Sciatic nerve (tissue), 2 donors: ENCODE measurements at regions not wholly inside any gene's neighbourhood (a gene's known extent, or its start where the extent isn't known, plus 50 kb on each side); places are given as distances from the start of the nearest gene placed in this dataset.

Experiments used
- ATAC-seq: fragments of 200-7000 bp; cut with Tn5 transposase; one replicate; pipeline ENCODE4 v1.9.1; 2020; ENCODE audit warnings: mild to moderate bottlenecking, moderate library complexity
- DNase-seq: peaks from one replicate; pipeline ENCODE4 v3.0.0-alpha.2; 2020; ENCODE audit warnings: low spot score
- intact Hi-C: fragments of 100-400 bp; cut with DNase I; formaldehyde crosslinking; loops from one replicate; pipeline ENCODE4 v1.14.2; 2022
- donor health status: DM: no; HTN: no; CAD: no.
- donor health status: DM: no; HTN: no; CAD: no.

GRCh38 chr22:49721211-49721763 lies 106.4 kb downstream of the BRD1 start:
- intact Hi-C loops: no loop called here
- ATAC-seq: no peak
- no peak for DNase-seq

DNA sequence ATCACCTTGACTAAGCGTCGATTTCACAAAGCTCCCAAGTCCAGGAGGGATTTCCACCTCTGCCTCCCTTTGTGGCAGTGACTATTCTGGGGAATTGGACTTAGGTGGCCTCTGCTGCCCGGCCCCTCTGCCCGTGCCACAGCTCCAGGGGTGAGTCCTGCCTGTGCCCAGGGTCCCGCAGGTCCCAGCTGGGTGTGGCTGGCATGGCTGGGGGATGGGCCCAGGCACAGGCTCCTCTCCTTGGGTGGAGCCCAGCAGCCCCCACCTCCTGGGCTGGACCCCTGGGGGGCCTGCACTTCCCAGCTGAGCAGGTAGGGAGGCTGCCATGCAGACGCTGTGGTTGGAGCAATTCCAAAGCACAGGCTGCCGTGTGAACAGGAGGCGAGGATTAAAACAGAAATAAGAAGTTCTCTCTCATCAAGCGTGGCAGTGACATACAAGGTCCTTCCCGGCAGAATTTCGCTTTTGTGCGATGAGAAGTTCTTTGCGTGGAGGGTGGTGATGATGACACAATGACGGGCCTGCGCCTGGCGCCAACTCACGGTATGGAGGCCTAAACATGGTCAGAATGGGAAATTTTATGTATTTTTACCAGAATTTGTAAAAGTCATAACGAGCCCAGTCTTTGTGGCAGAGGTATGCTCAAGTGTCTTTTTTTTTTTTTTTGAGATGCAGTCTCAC lies 107.3 kb downstream of the BRD1 start:
- ATAC-seq (no peak), DNase-seq (no peak)
- intact Hi-C loops: no loop called here

DNA sequence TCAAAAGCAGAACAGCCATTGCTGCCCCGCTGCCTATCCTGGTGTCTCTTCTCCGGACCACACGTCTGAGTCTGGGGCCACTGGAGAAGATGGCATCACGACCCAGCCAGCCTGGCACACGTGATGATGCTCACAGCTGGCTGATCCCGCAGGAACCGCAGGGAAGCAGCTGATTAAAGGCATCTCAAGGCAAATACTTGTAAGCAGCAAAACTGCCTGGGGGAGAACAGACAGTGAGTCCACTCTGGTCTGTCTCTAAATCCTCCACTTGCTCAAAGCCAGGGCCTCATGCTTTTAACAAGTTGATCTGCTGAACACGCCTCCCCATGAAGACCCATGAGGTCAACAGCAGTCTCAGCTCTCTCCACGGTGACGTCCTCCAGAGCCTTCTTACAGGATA lies 108.6 kb downstream of the BRD1 start:
- no peak for DNase-seq
- ATAC-seq: no peak
- intact Hi-C loops: no loop called here

GRCh38 chr22:49718396-49718795 lies 109.3 kb downstream of the BRD1 start:
- DNase-seq (no peak), ATAC-seq (no peak)
- intact Hi-C loops: no loop called here

GRCh38 chr22:49717322-49717919 lies 110.3 kb downstream of the BRD1 start:
- intact Hi-C loops: no loop called here
- DNase-seq: no peak
- no peak for ATAC-seq

- ATAC-seq (no peak), DNase-seq (no peak)
- intact Hi-C loops: no loop called here
These were observed 111.2 kb downstream of the BRD1 start for GRCh38 chr22:49716441-49716840.

DNA sequence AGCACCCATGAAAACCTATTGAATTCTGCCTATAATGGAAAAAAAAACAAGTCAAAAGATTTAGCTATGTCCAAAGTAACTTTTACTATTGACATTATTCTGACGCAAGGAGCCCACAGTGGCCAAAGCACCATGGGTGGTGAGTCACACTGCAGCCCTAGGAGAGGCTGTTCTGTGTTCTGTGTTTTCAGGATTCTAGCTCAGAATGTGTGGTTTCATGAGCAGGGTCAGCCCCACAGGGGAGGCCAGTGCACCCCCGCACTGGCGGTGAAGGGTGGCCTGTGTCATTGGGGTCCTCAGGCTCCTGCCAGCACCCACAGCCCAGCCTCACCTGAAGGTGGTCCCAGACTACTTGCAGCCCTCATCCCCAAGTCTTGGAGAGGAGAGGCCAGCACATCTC lies 112.2 kb downstream of the BRD1 start:
- DNase-seq (no peak), ATAC-seq (no peak)
- intact Hi-C loops: no loop called here

DNA sequence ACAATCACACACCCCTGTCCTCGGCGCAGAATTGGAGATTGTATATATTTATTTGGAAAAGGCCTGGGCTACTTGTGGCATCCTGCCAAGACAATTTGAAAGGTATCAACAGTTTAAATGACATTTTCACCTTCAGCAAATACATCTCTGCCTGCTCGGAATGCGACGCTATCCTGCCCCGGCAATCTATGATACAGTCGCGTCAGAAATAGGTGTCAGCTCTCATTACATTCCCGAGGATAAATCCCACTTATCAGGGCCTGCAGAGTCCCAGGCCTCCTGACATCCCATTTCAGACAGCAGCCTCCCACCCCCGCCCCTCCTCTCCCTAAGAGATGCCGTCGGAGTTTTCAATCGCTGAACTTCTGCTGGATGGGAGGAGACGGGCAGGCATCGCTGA lies 114.7 kb downstream of the BRD1 start:
- intact Hi-C loops: no loop called here
- DNase-seq (peak; percentile 21), ATAC-seq (no peak)

- intact Hi-C loops: no loop called here
- DNase-seq (peak; percentile 30), ATAC-seq (no peak)
These were observed 115.4 kb downstream of the BRD1 start for GRCh38 chr22:49712195-49712791.

- ATAC-seq (no peak), DNase-seq (peak; percentile 32)
- intact Hi-C loops: no loop called here
These were observed 116.9 kb downstream of the BRD1 start for GRCh38 chr22:49710746-49711145.

DNA sequence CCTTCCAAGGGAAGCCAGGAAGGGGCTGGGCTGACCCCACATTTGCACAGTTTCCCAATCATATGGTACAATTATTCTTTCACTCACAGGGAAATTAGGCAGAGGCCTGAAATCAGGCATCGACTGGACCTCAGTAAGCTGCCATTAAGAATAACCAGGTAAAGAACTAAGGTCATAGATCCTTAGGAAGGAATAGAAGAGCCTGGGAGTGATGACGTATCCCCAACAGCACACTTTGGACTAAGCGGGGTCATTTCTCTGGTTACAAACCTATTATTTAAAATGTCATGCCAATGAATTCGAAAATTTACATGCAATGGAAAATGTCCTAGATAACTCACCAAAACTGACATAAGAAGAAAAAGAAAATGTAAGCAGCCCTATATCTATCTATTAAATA lies 118.2 kb downstream of the BRD1 start:
- ATAC-seq (no peak), DNase-seq (no peak)
- intact Hi-C loops: no loop called here

DNA sequence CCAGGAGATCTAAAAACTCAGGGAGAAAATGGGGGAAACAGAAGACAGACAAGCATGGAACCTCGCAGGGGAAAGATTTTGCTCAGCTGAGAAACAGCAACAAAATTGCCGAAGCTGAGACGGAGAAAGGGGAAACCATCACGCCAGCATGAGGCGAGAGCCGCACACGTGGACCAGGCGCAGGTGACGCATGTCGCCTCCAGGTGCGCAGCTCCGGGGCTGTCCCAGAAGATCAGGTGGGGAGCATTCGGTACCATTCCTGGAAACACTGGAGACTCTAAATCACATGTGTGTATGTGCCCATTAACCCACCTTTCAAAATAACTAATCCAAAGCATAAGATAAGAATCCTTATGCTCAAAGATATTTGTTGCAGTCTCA lies 121.7 kb downstream of the BRD1 start:
- intact Hi-C loops: no loop called here
- ATAC-seq (no peak), DNase-seq (peak; percentile 43)

- DNase-seq: peak; percentile 36
- ATAC-seq: no peak
- intact Hi-C loops: no loop called here
These were observed 122.3 kb downstream of the BRD1 start for GRCh38 chr22:49705216-49705971.

- ATAC-seq (no peak), DNase-seq (peak; percentile 43)
- intact Hi-C loops: no loop called here
These were observed 123.1 kb downstream of the BRD1 start for GRCh38 chr22:49704345-49705215.

- no peak for DNase-seq
- ATAC-seq: no peak
- intact Hi-C loops: no loop called here
These were observed 123.7 kb downstream of the BRD1 start for GRCh38 chr22:49703990-49704344.

GRCh38 chr22:49703505-49703904 lies 124.2 kb downstream of the BRD1 start:
- ATAC-seq: no peak
- intact Hi-C loops: no loop called here
- DNase-seq: peak; percentile 49

DNA sequence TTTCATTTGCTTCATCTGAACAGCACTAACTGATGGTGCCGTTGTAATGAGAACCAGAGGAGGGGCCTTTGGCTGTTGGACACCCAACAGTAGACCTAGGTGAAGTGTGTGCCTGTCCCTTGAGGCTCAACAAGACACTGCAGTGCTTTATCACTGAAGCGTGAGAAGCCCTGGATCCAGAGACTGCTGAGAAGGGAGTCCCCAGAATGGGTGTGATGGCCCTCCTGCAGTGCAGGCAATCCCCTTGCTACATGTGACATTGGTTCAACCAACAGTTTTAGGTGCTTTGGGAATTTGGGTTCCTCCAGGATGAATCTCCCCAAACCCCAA lies 125.6 kb downstream of the BRD1 start:
- ATAC-seq (no peak), DNase-seq (peak; percentile 7)
- intact Hi-C loops: no loop called here

GRCh38 chr22:49701380-49702067 lies 126.1 kb downstream of the BRD1 start:
- intact Hi-C loops: no loop called here
- ATAC-seq: no peak
- peak; percentile 9 for DNase-seq
